ENCODE measurements at regions not wholly inside any gene's neighbourhood (a gene's known extent, or its start where the extent isn't known, plus 50 kb on each side); places are given as distances from the start of the nearest gene placed in this dataset.
"Not testable (repeated sequence)": the region's sequence is repeated elsewhere in the genome, so short reads cannot be mapped to it uniquely, and the experiment has no call there.

- TF ChIP-seq CTCF, POLR2A (IDR thresholded peaks at IDR 0.05): not testable (repeated sequence)
Measured at GRCh38 chr14:103235506-103235905, 98.5 kb upstream of the EIF5 start.
